ENCODE measurements at regions not wholly inside any gene's neighbourhood (a gene's known extent, or its start where the extent isn't known, plus 50 kb on each side); places are given as distances from the start of the nearest gene placed in this dataset.
"Not testable (repeated sequence)": the region's sequence is repeated elsewhere in the genome, so short reads cannot be mapped to it uniquely, and the experiment has no call there.

- TF ChIP-seq, protein P1, sequence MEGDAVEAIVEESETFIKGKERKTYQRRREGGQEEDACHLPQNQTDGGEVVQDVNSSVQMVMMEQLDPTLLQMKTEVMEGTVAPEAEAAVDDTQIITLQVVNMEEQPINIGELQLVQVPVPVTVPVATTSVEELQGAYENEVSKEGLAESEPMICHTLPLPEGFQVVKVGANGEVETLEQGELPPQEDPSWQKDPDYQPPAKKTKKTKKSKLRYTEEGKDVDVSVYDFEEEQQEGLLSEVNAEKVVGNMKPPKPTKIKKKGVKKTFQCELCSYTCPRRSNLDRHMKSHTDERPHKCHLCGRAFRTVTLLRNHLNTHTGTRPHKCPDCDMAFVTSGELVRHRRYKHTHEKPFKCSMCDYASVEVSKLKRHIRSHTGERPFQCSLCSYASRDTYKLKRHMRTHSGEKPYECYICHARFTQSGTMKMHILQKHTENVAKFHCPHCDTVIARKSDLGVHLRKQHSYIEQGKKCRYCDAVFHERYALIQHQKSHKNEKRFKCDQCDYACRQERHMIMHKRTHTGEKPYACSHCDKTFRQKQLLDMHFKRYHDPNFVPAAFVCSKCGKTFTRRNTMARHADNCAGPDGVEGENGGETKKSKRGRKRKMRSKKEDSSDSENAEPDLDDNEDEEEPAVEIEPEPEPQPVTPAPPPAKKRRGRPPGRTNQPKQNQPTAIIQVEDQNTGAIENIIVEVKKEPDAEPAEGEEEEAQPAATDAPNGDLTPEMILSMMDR (IDR thresholded peaks at IDR 0.05; ENCODE audit: low read depth, low read length, missing control alignments): no peak
- no peak overlapping the region for H3K4me3 ChIP-seq (replicated peaks; ENCODE audit: low read depth, low read length)
- DNase-seq (ENCODE audit: extremely low read depth, low read depth): no peak
These were observed 208.1 kb upstream of the REG3G start for GRCh38 chr2:78817430-78817829.

GRCh38 chr2:78832481-78832880 is 193.0 kb upstream of the REG3G start:
- no peak for DNase-seq (ENCODE audit: extremely low read depth, low read depth)
- TF ChIP-seq, protein P1 (IDR thresholded peaks at IDR 0.05; ENCODE audit: low read depth, low read length, missing control alignments): no peak
- H3K4me3 ChIP-seq (replicated peaks; ENCODE audit: low read depth, low read length): no peak overlapping the region

DNA sequence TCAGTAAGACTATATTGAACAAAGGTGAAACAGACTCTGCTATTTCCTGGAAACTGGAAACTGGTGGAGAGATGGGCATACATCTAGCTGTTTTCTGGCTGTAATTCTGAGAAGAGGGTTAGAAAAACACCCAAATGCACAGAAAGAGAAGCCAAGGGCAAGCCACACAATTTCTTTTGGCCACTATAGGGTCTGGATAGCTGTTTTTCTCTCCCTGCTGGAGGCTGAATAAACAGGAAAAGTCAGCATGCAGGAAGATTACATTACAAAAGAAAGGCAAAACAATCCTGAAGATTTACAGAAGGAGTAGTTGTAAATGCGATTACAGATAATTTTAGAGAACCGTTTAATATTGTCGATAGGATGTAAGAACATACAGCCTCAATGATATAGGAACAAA is 186.2 kb upstream of the REG3G start:
- no peak overlapping the region for H3K4me3 ChIP-seq (replicated peaks; ENCODE audit: low read depth, low read length)
- TF ChIP-seq, protein P1 (IDR thresholded peaks at IDR 0.05; ENCODE audit: low read depth, low read length, missing control alignments): no peak
- DNase-seq (ENCODE audit: extremely low read depth, low read depth): no peak

- not testable (repeated sequence) for DNase-seq (ENCODE audit: extremely low read depth, low read depth)
These were observed 185.2 kb upstream of the REG3G start for GRCh38 chr2:78840311-78840710.

DNA sequence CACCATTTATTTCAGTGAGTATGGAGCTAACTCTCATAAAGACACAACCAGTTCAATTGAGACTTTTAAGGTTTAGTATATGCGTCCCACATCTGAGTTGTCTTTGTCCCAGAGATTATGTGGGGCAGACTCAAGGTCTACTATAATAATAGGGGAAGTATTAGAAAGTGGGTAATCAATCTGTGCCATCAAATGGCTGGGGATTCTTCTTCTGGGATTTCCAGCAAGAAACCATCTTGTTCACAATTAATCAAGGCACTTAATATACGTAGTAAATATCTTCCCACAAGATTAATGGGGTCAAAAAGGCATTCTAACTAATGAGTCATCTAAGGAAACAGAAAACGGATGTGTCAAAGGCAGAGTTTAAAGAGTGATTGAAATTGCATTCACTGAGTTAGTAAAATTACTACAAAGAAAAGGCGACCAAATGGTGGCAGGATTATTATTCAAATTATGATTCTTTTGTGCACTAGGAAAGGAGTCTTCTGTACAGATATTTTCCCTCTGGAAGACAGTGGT is 179.8 kb upstream of the REG3G start:
- TF ChIP-seq, protein P1 (IDR thresholded peaks at IDR 0.05; ENCODE audit: low read depth, low read length, missing control alignments): no peak
- DNase-seq (ENCODE audit: extremely low read depth, low read depth): no peak
- H3K4me3 ChIP-seq (replicated peaks; ENCODE audit: low read depth, low read length): no peak overlapping the region

More at GRCh38 chr2:78840311-78840710, 185.2 kb upstream of the REG3G start:
- not testable (repeated sequence) for H3K4me3 ChIP-seq (replicated peaks; ENCODE audit: low read depth, low read length)

GRCh38 chr2:78861546-78861945 is 164.0 kb upstream of the REG3G start:
- no peak overlapping the region for H3K4me3 ChIP-seq (replicated peaks; ENCODE audit: low read depth, low read length)
- DNase-seq (ENCODE audit: extremely low read depth, low read depth): peak; percentile 1
- TF ChIP-seq, protein P1 (IDR thresholded peaks at IDR 0.05; ENCODE audit: low read depth, low read length, missing control alignments): no peak

GRCh38 chr2:78864205-78864604 is 161.3 kb upstream of the REG3G start:
- no peak for DNase-seq (ENCODE audit: extremely low read depth, low read depth)
- H3K4me3 ChIP-seq (replicated peaks; ENCODE audit: low read depth, low read length): no peak overlapping the region
- TF ChIP-seq, protein P1 (IDR thresholded peaks at IDR 0.05; ENCODE audit: low read depth, low read length, missing control alignments): no peak

All from HFF-Myc (cell line).